ENCODE measurements at regions not wholly inside any gene's neighbourhood (a gene's known extent, or its start where the extent isn't known, plus 50 kb on each side); places are given as distances from the start of the nearest gene placed in this dataset.

- no peak for DNase-seq (ENCODE audit: low read depth in 4 of 4, low spot score in 1 of 4)
Observed at GRCh38 chr3:21357241-21357640, 393.8 kb downstream of the ZNF385D start.

GRCh38 chr3:21356402-21356801, 394.6 kb downstream of the ZNF385D start:
- DNase-seq (ENCODE audit: low read depth in 4 of 4, low spot score in 1 of 4): no peak

GRCh38 chr3:21345382-21345976, 405.5 kb downstream of the ZNF385D start:
- DNase-seq (ENCODE audit: low read depth in 4 of 4, low spot score in 1 of 4): no peak

- no peak for DNase-seq (ENCODE audit: low read depth in 4 of 4, low spot score in 1 of 4)
Observed at GRCh38 chr3:21331857-21332256, 419.2 kb downstream of the ZNF385D start.

- no peak for DNase-seq (ENCODE audit: low read depth in 4 of 4, low spot score in 1 of 4)
Observed at GRCh38 chr3:21331321-21331720, 419.7 kb downstream of the ZNF385D start.

GRCh38 chr3:21330293-21330692, 420.7 kb downstream of the ZNF385D start:
- no peak for DNase-seq (ENCODE audit: low read depth in 4 of 4, low spot score in 1 of 4)

GRCh38 chr3:21328711-21329390, 422.2 kb downstream of the ZNF385D start:
- DNase-seq (ENCODE audit: low read depth in 4 of 4, low spot score in 1 of 4): no peak

GRCh38 chr3:21326704-21327475, 424.1 kb downstream of the ZNF385D start:
- DNase-seq (ENCODE audit: low read depth in 4 of 4, low spot score in 1 of 4): no peak

GRCh38 chr3:21314688-21315087, 436.3 kb downstream of the ZNF385D start:
- no peak for DNase-seq (ENCODE audit: low read depth in 4 of 4, low spot score in 1 of 4)

- no peak for DNase-seq (ENCODE audit: low read depth in 4 of 4, low spot score in 1 of 4)
Observed at GRCh38 chr3:21310891-21311290, 440.1 kb downstream of the ZNF385D start.

GRCh38 chr3:21310161-21310560, 440.8 kb downstream of the ZNF385D start:
- DNase-seq (ENCODE audit: low read depth in 4 of 4, low spot score in 1 of 4): no peak

- no peak for DNase-seq (ENCODE audit: low read depth in 4 of 4, low spot score in 1 of 4)
Observed at GRCh38 chr3:21297304-21297703, 453.7 kb downstream of the ZNF385D start.

GRCh38 chr3:21294768-21295167, 456.2 kb downstream of the ZNF385D start:
- DNase-seq (ENCODE audit: low read depth in 4 of 4, low spot score in 1 of 4): no peak

- DNase-seq (ENCODE audit: low read depth in 4 of 4, low spot score in 1 of 4): no peak
Observed at GRCh38 chr3:21292971-21293370, 458.0 kb downstream of the ZNF385D start.

- no peak for DNase-seq (ENCODE audit: low read depth in 4 of 4, low spot score in 1 of 4)
Observed at GRCh38 chr3:21290557-21290956, 460.5 kb downstream of the ZNF385D start.

- no peak for DNase-seq (ENCODE audit: low read depth in 4 of 4, low spot score in 1 of 4)
Observed at GRCh38 chr3:21274079-21274571, 476.9 kb downstream of the ZNF385D start.

GRCh38 chr3:21273259-21274025, 477.6 kb downstream of the ZNF385D start:
- DNase-seq (ENCODE audit: low read depth in 4 of 4, low spot score in 1 of 4): no peak

GRCh38 chr3:21271606-21272016, 479.4 kb downstream of the ZNF385D start:
- no peak for DNase-seq (ENCODE audit: low read depth in 4 of 4, low spot score in 1 of 4)

GRCh38 chr3:21269882-21270281, 481.1 kb downstream of the ZNF385D start:
- no peak for DNase-seq (ENCODE audit: low read depth in 4 of 4, low spot score in 1 of 4)

- no peak for DNase-seq (ENCODE audit: low read depth in 4 of 4, low spot score in 1 of 4)
Observed at GRCh38 chr3:21260507-21260906, 490.5 kb downstream of the ZNF385D start.

GRCh38 chr3:21259896-21260295, 491.1 kb downstream of the ZNF385D start:
- no peak for DNase-seq (ENCODE audit: low read depth in 4 of 4, low spot score in 1 of 4)

All from stimulated activated CD4-positive, alpha-beta T cell treated with anti-CD3 and anti-CD28 coated beads, Interleukin-1b, Interleukin-23, amount 100 ng/mL, for 24 hours (primary cell).